HEK293 (cell line): ENCODE measurements at regions not wholly inside any gene's neighbourhood (a gene's known extent, or its start where the extent isn't known, plus 50 kb on each side); places are given as distances from the start of the nearest gene placed in this dataset.

Experiments used
- CTCF ChIA-PET: fragments of 350-600 bp; formaldehyde crosslinking; extraction: SDS; loops from one replicate; lab custom pipeline; 2021; ENCODE audit warnings: antibody characterized with exemption; lab: Yijun Ruan, JAX
- POLR2A ChIA-PET: fragments of 300-600 bp; formaldehyde crosslinking; extraction: SDS; loops from one replicate; lab custom pipeline; 2020; ENCODE audit warnings: antibody characterized with exemption, inconsistent platforms; lab: Yijun Ruan, JAX
- H3K27ac ChIP-seq: fragments of 200-500 bp; sonication (Bioruptor generic); 2 replicates; pipeline ENCODE4 v1.5.1; 2014; ENCODE audit warnings: low read depth, low read length, control low read depth, inconsistent platforms; ENCODE audit errors: extremely low read depth
- H3K36me3 ChIP-seq, 2 experiments: fragments of 200-500 bp in 1 of 2; sonication (Bioruptor generic) in 1 of 2; 1 replicate in 1 of 2; 2 replicates in 1 of 2; pipeline ENCODE4 v1.5.1; 2014 to 2017; ENCODE audit warnings: inconsistent platforms in 2 of 2, low read length in 2 of 2; ENCODE audit not compliant: control insufficient read depth in 2 of 2, insufficient read depth in 1 of 2
- H3K4me1 ChIP-seq: fragments of 200-500 bp; sonication (Bioruptor generic); 2 replicates; pipeline ENCODE4 v1.5.1; 2014; ENCODE audit warnings: mild to moderate bottlenecking, low read length, inconsistent platforms; ENCODE audit not compliant: control insufficient read depth, insufficient read depth
- H3K4me3 ChIP-seq: 2 replicates; pipeline ENCODE4 v1.5.1; 2011; ENCODE audit warnings: low read depth, mild to moderate bottlenecking, control low read depth, low read length, moderate library complexity
- H3K9me3 ChIP-seq: fragments of 200-500 bp; sonication (Bioruptor generic); 2 replicates; pipeline ENCODE4 v1.5.1; 2014; ENCODE audit warnings: low read depth, low read length, inconsistent platforms; ENCODE audit not compliant: control insufficient read depth, insufficient read depth
- ATF2 ChIP-seq: fragments of 450-650 bp; formaldehyde crosslinking; IDR thresholded peaks from 2 replicates; pipeline ENCODE4 v1.5.1; 2016; ENCODE audit warnings: missing biosample characterization, missing genetic modification characterization, low read depth
- ELK4 ChIP-seq: IDR thresholded peaks from 2 replicates; pipeline ENCODE4 v1.6.1; 2011; ENCODE audit warnings: mild to moderate bottlenecking, low read depth, low read length, borderline replicate concordance
- HIC1 ChIP-seq: fragments of 450-650 bp; formaldehyde crosslinking; IDR thresholded peaks from 2 replicates; pipeline ENCODE4 v1.5.1; 2016; ENCODE audit warnings: missing biosample characterization, missing genetic modification characterization
- KLF9 ChIP-seq: fragments of 450-650 bp; formaldehyde crosslinking; IDR thresholded peaks from 2 replicates; pipeline ENCODE4 v1.5.1; 2016; ENCODE audit warnings: missing biosample characterization, missing genetic modification characterization, low read depth
- ZFP3 ChIP-seq: fragments of 450-650 bp; formaldehyde crosslinking; IDR thresholded peaks from 2 replicates; pipeline ENCODE4 v1.5.1; 2016; ENCODE audit warnings: low read depth, missing biosample characterization, missing genetic modification characterization
- ZNF112 ChIP-seq: fragments of 450-650 bp; formaldehyde crosslinking; IDR thresholded peaks from 2 replicates; pipeline ENCODE4 v1.5.0; 2017; ENCODE audit warnings: missing biosample characterization, missing genetic modification characterization
- ZNF138 ChIP-seq: fragments of 450-650 bp; formaldehyde crosslinking; IDR thresholded peaks from 2 replicates; pipeline ENCODE4 v1.5.1; 2016; ENCODE audit warnings: missing biosample characterization, missing genetic modification characterization, borderline replicate concordance
- ZNF155 ChIP-seq: fragments of 450-650 bp; formaldehyde crosslinking; IDR thresholded peaks from 2 replicates; pipeline ENCODE4 v1.5.1; 2016; ENCODE audit warnings: missing biosample characterization, missing genetic modification characterization
- ZNF239 ChIP-seq: fragments of 450-650 bp; formaldehyde crosslinking; IDR thresholded peaks from 2 replicates; pipeline ENCODE4 v1.5.1; 2016; ENCODE audit warnings: missing biosample characterization, missing genetic modification characterization
- ZNF24 ChIP-seq: fragments of 450-650 bp; formaldehyde crosslinking; IDR thresholded peaks from 2 replicates; pipeline ENCODE4 v1.5.1; 2016; ENCODE audit warnings: missing biosample characterization, missing genetic modification characterization
- ZNF324 ChIP-seq: fragments of 450-650 bp; formaldehyde crosslinking; IDR thresholded peaks from 2 replicates; pipeline ENCODE4 v1.5.1; 2016; ENCODE audit warnings: missing biosample characterization, missing genetic modification characterization
- ZNF341 ChIP-seq: fragments of 450-650 bp; formaldehyde crosslinking; IDR thresholded peaks from 2 replicates; pipeline ENCODE4; 2016; ENCODE audit warnings: low read depth, missing biosample characterization, missing genetic modification characterization
- ZNF548 ChIP-seq: fragments of 450-650 bp; formaldehyde crosslinking; IDR thresholded peaks from 2 replicates; pipeline ENCODE4 v1.5.1; 2016; ENCODE audit warnings: missing biosample characterization, missing genetic modification characterization
- ZNF558 ChIP-seq: fragments of 450-650 bp; formaldehyde crosslinking; IDR thresholded peaks from 2 replicates; pipeline ENCODE4 v1.5.1; 2016; ENCODE audit warnings: missing biosample characterization, missing genetic modification characterization
- ZNF596 ChIP-seq: fragments of 450-650 bp; IDR thresholded peaks from 2 replicates; pipeline ENCODE4 v1.5.0; 2018; ENCODE audit warnings: missing biosample characterization, mild to moderate bottlenecking, missing genetic modification characterization, moderate library complexity
- ZNF610 ChIP-seq: fragments of 450-650 bp; formaldehyde crosslinking; IDR thresholded peaks from 2 replicates; pipeline ENCODE4 v1.5.1; 2016; ENCODE audit warnings: missing biosample characterization, missing genetic modification characterization, borderline replicate concordance
- ZNF639 ChIP-seq: fragments of 450-650 bp; formaldehyde crosslinking; IDR thresholded peaks from 2 replicates; pipeline ENCODE4 v1.5.1; 2016; ENCODE audit warnings: missing biosample characterization, missing genetic modification characterization
- ZNF704 ChIP-seq: fragments of 450-650 bp; formaldehyde crosslinking; IDR thresholded peaks from 2 replicates; pipeline ENCODE4 v1.5.1; 2016; ENCODE audit warnings: missing biosample characterization, missing genetic modification characterization
- ZNF776 ChIP-seq: fragments of 450-650 bp; formaldehyde crosslinking; IDR thresholded peaks from 2 replicates; pipeline ENCODE4 v1.5.0; 2017; ENCODE audit warnings: missing biosample characterization, missing genetic modification characterization, borderline replicate concordance

GRCh38 chr1:69284508-69284907 lies 283.2 kb upstream of the LRRC7 start:
- ChIA-PET CTCF (no interaction called here), POLR2A (interaction anchor here (0.8 kb wide), 1 partner anchor 8 kb away, joined by 3 read pairs; no protein-coding TSS in a partner anchor)
- no peak overlapping the region for H3K27ac ChIP-seq
- no peak for TF ChIP-seq ZNF341 (tag by site-specific recombination)
- H3K4me3 ChIP-seq: no peak overlapping the region
- peaks cover 19% of the 10 kb centered on the region for H3K4me1 ChIP-seq
- no peaks in the 10 kb centered on the region for H3K9me3 ChIP-seq
- H3K36me3 ChIP-seq: no peaks in the 10 kb centered on the region

GRCh38 chr1:69288416-69288815 lies 279.3 kb upstream of the LRRC7 start:
- no peak for TF ChIP-seq ZNF324 (tag by site-specific recombination)
- no peak for TF ChIP-seq ZNF610 (tag by site-specific recombination)
- no peak for TF ChIP-seq ZNF596
- TF ChIP-seq ZNF155 (tag by site-specific recombination): no peak
- no peak for TF ChIP-seq ZNF639 (tag by site-specific recombination)
- no peak for TF ChIP-seq ZNF138 (tag by site-specific recombination)
- TF ChIP-seq ZNF548: no peak
- no peak for TF ChIP-seq ZNF112 (tag by site-specific recombination)
- no peak for TF ChIP-seq ELK4
- TF ChIP-seq ATF2 (tag by site-specific recombination): no peak
- Histone ChIP-seq H3K36me3 (no peaks in the 10 kb centered on the region), H3K27ac (no peak overlapping the region), H3K4me3 (no peak overlapping the region), H3K4me1 (peaks cover 14% of the 10 kb centered on the region), H3K9me3 (no peaks in the 10 kb centered on the region)
- ChIA-PET POLR2A (no interaction called here), CTCF (no interaction called here)

GRCh38 chr1:69290291-69290690 lies 277.4 kb upstream of the LRRC7 start:
- POLR2A ChIA-PET: no interaction called here
- no peak for TF ChIP-seq ZFP3 (tag by site-specific recombination)
- Histone ChIP-seq H3K4me3 (no peak overlapping the region), H3K9me3 (no peaks in the 10 kb centered on the region), H3K36me3 (no peaks in the 10 kb centered on the region), H3K27ac (no peak overlapping the region), H3K4me1 (peaks cover 5% of the 10 kb centered on the region)
- CTCF ChIA-PET: interaction anchor here (1.7 kb wide), 1 partner anchor 33 kb away, joined by 3 read pairs; no protein-coding TSS in a partner anchor

- ChIA-PET POLR2A (no interaction called here), CTCF (no interaction called here)
- Histone ChIP-seq H3K4me3 (no peak overlapping the region), H3K36me3 (no peaks in the 10 kb centered on the region), H3K4me1 (peaks cover 5% of the 10 kb centered on the region), H3K27ac (no peak overlapping the region), H3K9me3 (no peaks in the 10 kb centered on the region)
- TF ChIP-seq ZNF239 (tag by site-specific recombination): no peak
- TF ChIP-seq ZNF24 (tag by site-specific recombination): no peak
- no peak for TF ChIP-seq HIC1 (tag by site-specific recombination)
- TF ChIP-seq ZNF704 (tag by site-specific recombination): no peak
- TF ChIP-seq ZNF558: no peak
- no peak for TF ChIP-seq KLF9 (tag by site-specific recombination)
- TF ChIP-seq ATF2 (tag by site-specific recombination): no peak
- no peak for TF ChIP-seq ZNF776 (tag by site-specific recombination)
- TF ChIP-seq ZNF610 (tag by site-specific recombination): no peak
Measured at GRCh38 chr1:69291541-69291940, 276.2 kb upstream of the LRRC7 start.
